ENCODE measurements at regions not wholly inside any gene's neighbourhood (a gene's known extent, or its start where the extent isn't known, plus 50 kb on each side); places are given as distances from the start of the nearest gene placed in this dataset.

DNA sequence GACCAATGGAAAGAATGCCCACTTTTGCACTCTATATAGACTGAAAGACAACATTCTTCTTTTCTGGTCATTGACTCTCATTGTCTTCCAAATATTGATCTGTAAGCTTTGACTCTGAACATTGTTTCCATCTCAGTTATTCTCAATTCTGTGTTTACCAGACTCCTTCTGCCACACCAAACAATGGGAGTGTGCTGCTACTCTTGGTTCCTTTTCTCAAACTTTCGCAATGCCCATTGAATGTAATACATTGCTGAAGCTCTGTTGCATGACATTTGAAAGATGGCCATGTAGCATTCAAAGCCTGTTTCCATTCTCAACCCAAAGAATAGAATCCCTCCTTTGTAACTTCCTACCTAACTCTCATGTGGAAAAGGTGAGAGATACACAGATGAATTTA, 136.2 kb downstream of the BTC start:
- TF ChIP-seq, protein P1, sequence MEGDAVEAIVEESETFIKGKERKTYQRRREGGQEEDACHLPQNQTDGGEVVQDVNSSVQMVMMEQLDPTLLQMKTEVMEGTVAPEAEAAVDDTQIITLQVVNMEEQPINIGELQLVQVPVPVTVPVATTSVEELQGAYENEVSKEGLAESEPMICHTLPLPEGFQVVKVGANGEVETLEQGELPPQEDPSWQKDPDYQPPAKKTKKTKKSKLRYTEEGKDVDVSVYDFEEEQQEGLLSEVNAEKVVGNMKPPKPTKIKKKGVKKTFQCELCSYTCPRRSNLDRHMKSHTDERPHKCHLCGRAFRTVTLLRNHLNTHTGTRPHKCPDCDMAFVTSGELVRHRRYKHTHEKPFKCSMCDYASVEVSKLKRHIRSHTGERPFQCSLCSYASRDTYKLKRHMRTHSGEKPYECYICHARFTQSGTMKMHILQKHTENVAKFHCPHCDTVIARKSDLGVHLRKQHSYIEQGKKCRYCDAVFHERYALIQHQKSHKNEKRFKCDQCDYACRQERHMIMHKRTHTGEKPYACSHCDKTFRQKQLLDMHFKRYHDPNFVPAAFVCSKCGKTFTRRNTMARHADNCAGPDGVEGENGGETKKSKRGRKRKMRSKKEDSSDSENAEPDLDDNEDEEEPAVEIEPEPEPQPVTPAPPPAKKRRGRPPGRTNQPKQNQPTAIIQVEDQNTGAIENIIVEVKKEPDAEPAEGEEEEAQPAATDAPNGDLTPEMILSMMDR (IDR thresholded peaks at IDR 0.05; ENCODE audit: insufficient read depth in 1 of 2, low read depth in 1 of 2, low read length in 1 of 2, severe bottlenecking in 1 of 2, unreplicated experiment in 1 of 2), result no peak
- Mint-ChIP-seq H3K9me3 (ENCODE audit: unreplicated experiment) (no peaks in the 10 kb centered on the region), H3K27ac (ENCODE audit: unreplicated experiment) (peak overlapping the region; percentile 87), H3K4me1 (ENCODE audit: low read depth, unreplicated experiment) (peaks cover 65% of the 10 kb centered on the region), H3K4me3 (ENCODE audit: unreplicated experiment) (no peak overlapping the region), H3K36me3 (ENCODE audit: insufficient read depth, unreplicated experiment) (peaks cover 15% of the 10 kb centered on the region), H3K27me3 (ENCODE audit: insufficient read depth, unreplicated experiment) (no peaks in the 10 kb centered on the region)
- ChIA-PET POLR2A (no interaction called here), CTCF (no interaction called here)
- Histone ChIP-seq H3K36me3 (ENCODE audit: control insufficient read depth, insufficient read depth, low read length) (no peaks in the 10 kb centered on the region), H3K27me3 (replicated peaks; ENCODE audit: control insufficient read depth, insufficient read depth, low read length) (no peaks in the 10 kb centered on the region), H3K4me3 (ENCODE audit: low read depth, low read length) (no peak overlapping the region), H3K9me3 (no peaks in the 10 kb centered on the region; the same call in 1 of the 2 replicates), H3K4me1 (peaks cover 94% of the 10 kb centered on the region)
- no TSS peak for BruUV-seq (replicated peaks)
- intact Hi-C loops (cut with micrococcal nuclease; ENCODE audit: unreplicated experiment), result no loop called here
- no peak for DNase-seq

DNA sequence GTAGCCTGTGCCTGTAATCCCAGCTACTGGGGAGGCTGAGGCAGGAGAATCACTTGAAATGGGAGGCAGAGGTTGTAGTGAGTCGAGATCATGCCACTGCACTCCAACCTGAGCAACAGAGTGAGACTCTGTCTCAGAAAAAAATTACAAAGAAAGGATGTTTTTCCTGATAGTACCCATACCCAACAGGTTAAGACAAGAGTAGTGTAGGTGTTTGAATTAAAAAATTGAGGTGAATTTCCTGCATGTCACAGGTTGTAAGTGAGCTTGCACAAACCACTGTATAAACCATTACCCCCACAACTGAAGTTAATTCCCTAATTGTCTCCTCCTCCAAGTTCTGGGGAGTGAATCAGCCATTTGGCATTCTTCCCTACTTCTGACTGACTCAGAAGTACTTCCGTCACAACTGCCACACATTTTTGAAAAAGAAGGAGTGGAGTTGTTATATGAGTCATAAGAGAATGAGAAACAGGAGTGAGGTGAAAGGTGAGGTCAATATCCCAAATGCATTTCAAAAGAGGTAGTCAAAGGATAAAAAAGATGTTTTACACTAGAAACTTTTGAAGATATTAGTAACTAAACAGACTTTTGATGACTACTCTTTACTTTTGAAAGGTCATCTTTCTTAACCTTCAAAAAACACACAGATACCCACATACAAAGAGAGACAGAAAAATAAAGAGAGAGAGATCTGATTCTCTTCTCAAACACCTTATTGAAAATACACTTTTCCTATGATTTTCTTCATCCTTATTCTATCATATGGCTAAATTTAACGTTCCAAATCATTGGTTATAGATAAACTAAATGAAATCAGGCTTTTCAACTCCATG, 134.5 kb downstream of the BTC start:
- Mint-ChIP-seq H3K27me3 (ENCODE audit: insufficient read depth, unreplicated experiment) (no peaks in the 10 kb centered on the region), H3K27ac (ENCODE audit: unreplicated experiment) (peak overlapping the region; percentile 87), H3K4me3 (ENCODE audit: unreplicated experiment) (peak overlapping the region; percentile 61), H3K36me3 (ENCODE audit: insufficient read depth, unreplicated experiment) (peaks cover 14% of the 10 kb centered on the region), H3K9me3 (ENCODE audit: unreplicated experiment) (no peaks in the 10 kb centered on the region), H3K4me1 (ENCODE audit: low read depth, unreplicated experiment) (peaks cover 72% of the 10 kb centered on the region)
- ChIA-PET POLR2A (no interaction called here), CTCF (no interaction called here)
- TSS peak; percentile 60 for BruUV-seq (replicated peaks)
- intact Hi-C loops (cut with micrococcal nuclease; ENCODE audit: unreplicated experiment), result loop anchor here (1.0 to 10.0 kb wide), 2 partner anchors 9 to 185 kb away; no protein-coding TSS in a partner anchor
- Histone ChIP-seq H3K9me3 (no peaks in the 10 kb centered on the region; the same call in 1 of the 2 replicates), H3K36me3 (ENCODE audit: control insufficient read depth, insufficient read depth, low read length) (no peaks in the 10 kb centered on the region), H3K4me1 (peaks cover 97% of the 10 kb centered on the region), H3K4me3 (ENCODE audit: low read depth, low read length) (no peak overlapping the region), H3K27me3 (replicated peaks; ENCODE audit: control insufficient read depth, insufficient read depth, low read length) (no peaks in the 10 kb centered on the region)
- peak; percentile 72 to 77 for DNase-seq
- TF ChIP-seq, protein P1 (IDR thresholded peaks at IDR 0.05; ENCODE audit: insufficient read depth in 1 of 2, low read depth in 1 of 2, low read length in 1 of 2, severe bottlenecking in 1 of 2, unreplicated experiment in 1 of 2), result no peak

DNA sequence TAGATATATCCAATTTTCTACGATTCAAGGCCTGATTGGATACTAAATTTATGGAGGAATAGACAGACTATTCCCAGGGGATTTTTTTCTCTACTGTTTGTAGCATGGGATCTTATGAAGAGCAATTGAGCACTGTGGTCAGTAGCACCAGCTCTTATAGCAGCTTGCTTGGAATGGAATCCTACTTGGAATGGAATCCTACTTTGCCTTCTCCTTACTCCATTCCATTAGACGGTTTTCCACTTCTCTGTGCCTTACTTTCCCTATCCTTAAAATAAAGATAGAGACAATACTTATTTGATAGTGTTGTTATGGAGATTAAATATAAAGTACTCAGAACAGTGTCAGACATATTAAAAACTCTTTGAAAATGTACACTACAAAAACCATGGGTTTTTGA, 133.5 kb downstream of the BTC start:
- no peaks in the 10 kb centered on the region for H3K36me3 ChIP-seq (ENCODE audit: control insufficient read depth, insufficient read depth, low read length)
- H3K9me3 ChIP-seq, result no peaks in the 10 kb centered on the region; the same call in 1 of the 2 replicates
- peaks cover 71% of the 10 kb centered on the region for H3K4me1 Mint-ChIP-seq (ENCODE audit: low read depth, unreplicated experiment)
- BruUV-seq (replicated peaks), result no TSS peak
- POLR2A ChIA-PET, result no interaction called here
- no peaks in the 10 kb centered on the region for H3K9me3 Mint-ChIP-seq (ENCODE audit: unreplicated experiment)
- intact Hi-C loops (cut with micrococcal nuclease; ENCODE audit: unreplicated experiment), result loop anchor here (1.0 to 10.0 kb wide), 2 partner anchors 7 to 186 kb away; no protein-coding TSS in a partner anchor
- no peaks in the 10 kb centered on the region for H3K27me3 Mint-ChIP-seq (ENCODE audit: insufficient read depth, unreplicated experiment)
- H3K36me3 Mint-ChIP-seq (ENCODE audit: insufficient read depth, unreplicated experiment), result peaks cover 14% of the 10 kb centered on the region
- no peak overlapping the region for H3K4me3 Mint-ChIP-seq (ENCODE audit: unreplicated experiment)
- TF ChIP-seq, protein P1 (IDR thresholded peaks at IDR 0.05; ENCODE audit: insufficient read depth in 1 of 2, low read depth in 1 of 2, low read length in 1 of 2, severe bottlenecking in 1 of 2, unreplicated experiment in 1 of 2), result no peak
- H3K27ac Mint-ChIP-seq (ENCODE audit: unreplicated experiment), result peak overlapping the region; percentile 87
- CTCF ChIA-PET, result no interaction called here
- DNase-seq, result no peak
- H3K4me3 ChIP-seq (ENCODE audit: low read depth, low read length), result no peak overlapping the region
- H3K4me1 ChIP-seq, result peaks cover 93% of the 10 kb centered on the region
- no peaks in the 10 kb centered on the region for H3K27me3 ChIP-seq (replicated peaks; ENCODE audit: control insufficient read depth, insufficient read depth, low read length)
